HEK293T (cell line): ENCODE measurements at regions not wholly inside any gene's neighbourhood (a gene's known extent, or its start where the extent isn't known, plus 50 kb on each side); places are given as distances from the start of the nearest gene placed in this dataset.
"Not testable (repeated sequence)": the region's sequence is repeated elsewhere in the genome, so short reads cannot be mapped to it uniquely, and the experiment has no call there.

Source experiments
- CTCF ChIA-PET: fragments of 350-600 bp; formaldehyde crosslinking; extraction: SDS; loops from one replicate; lab custom pipeline; 2021; ENCODE audit warnings: antibody characterized with exemption, inconsistent platforms; lab: Yijun Ruan, JAX
- POLR2A ChIA-PET: fragments of 350-600 bp; formaldehyde crosslinking; extraction: SDS; loops from one replicate; lab custom pipeline; 2020; ENCODE audit warnings: antibody characterized with exemption, inconsistent platforms; lab: Yijun Ruan, JAX
- DNase-seq: peaks from one replicate; pipeline ENCODE4 v3.0.0; 2012; ENCODE audit warnings: mixed read lengths; ENCODE audit errors: extremely low spot score
- ARNT ChIP-seq: fragments of 450-650 bp; IDR thresholded peaks from 2 replicates; pipeline ENCODE4 v1.6.1; 2017; ENCODE audit warnings: mild to moderate bottlenecking
- BHLHE40 ChIP-seq: fragments of 450-650 bp; IDR thresholded peaks from 2 replicates; pipeline ENCODE4 v1.6.1; 2016; ENCODE audit warnings: mild to moderate bottlenecking, moderate library complexity, borderline replicate concordance
- CTBP1 ChIP-seq: fragments of 450-650 bp; IDR thresholded peaks from 2 replicates; pipeline ENCODE4 v1.6.1; 2016; ENCODE audit warnings: borderline replicate concordance
- ELF4 ChIP-seq: fragments of 450-650 bp; IDR thresholded peaks from 2 replicates; pipeline ENCODE4 v1.6.1; 2017; ENCODE audit warnings: antibody characterized with exemption
- FOXA1 ChIP-seq: fragments of 450-650 bp; IDR thresholded peaks from 2 replicates; pipeline ENCODE4 v1.6.1; 2016; ENCODE audit warnings: mild to moderate bottlenecking
- FOXK2 ChIP-seq: fragments of 450-650 bp; IDR thresholded peaks from 2 replicates; pipeline ENCODE4 v1.6.1; 2016; ENCODE audit warnings: mild to moderate bottlenecking
- FOXM1 ChIP-seq: fragments of 450-650 bp; IDR thresholded peaks from 2 replicates; pipeline ENCODE4 v1.6.1; 2017; ENCODE audit warnings: mild to moderate bottlenecking, borderline replicate concordance
- HDGF ChIP-seq: fragments of 450-650 bp; IDR thresholded peaks from 2 replicates; pipeline ENCODE4 v1.6.1; 2017; ENCODE audit warnings: antibody characterized with exemption, borderline replicate concordance
- L3MBTL2 ChIP-seq: fragments of 450-650 bp; conservative IDR thresholded peaks from 2 replicates; pipeline ENCODE4 v1.6.1; 2016; ENCODE audit warnings: mild to moderate bottlenecking
- LEF1 ChIP-seq: fragments of 450-650 bp; IDR thresholded peaks from 2 replicates; pipeline ENCODE4 v1.6.1; 2017; ENCODE audit warnings: mild to moderate bottlenecking, borderline replicate concordance
- NFRKB ChIP-seq: fragments of 450-650 bp; IDR thresholded peaks from 2 replicates; pipeline ENCODE4 v1.6.1; 2016; ENCODE audit warnings: mild to moderate bottlenecking, moderate library complexity
- SP1 ChIP-seq: fragments of 450-650 bp; IDR thresholded peaks from 2 replicates; pipeline ENCODE4 v1.6.1; 2017
- SUZ12 ChIP-seq: fragments of 450-650 bp; IDR thresholded peaks from 2 replicates; pipeline ENCODE4 v1.6.1; 2016; ENCODE audit warnings: mild to moderate bottlenecking
- TARDBP ChIP-seq: fragments of 450-650 bp; IDR thresholded peaks from 2 replicates; pipeline ENCODE4 v1.6.1; 2016
- ZNF384 ChIP-seq: fragments of 450-650 bp; IDR thresholded peaks from 2 replicates; pipeline ENCODE4 v1.6.1; 2016
- TF ChIP-seq, protein P1 (sequence below): fragments of 450-650 bp; IDR thresholded peaks from 2 replicates; pipeline ENCODE4 v1.6.1; 2016

DNA sequence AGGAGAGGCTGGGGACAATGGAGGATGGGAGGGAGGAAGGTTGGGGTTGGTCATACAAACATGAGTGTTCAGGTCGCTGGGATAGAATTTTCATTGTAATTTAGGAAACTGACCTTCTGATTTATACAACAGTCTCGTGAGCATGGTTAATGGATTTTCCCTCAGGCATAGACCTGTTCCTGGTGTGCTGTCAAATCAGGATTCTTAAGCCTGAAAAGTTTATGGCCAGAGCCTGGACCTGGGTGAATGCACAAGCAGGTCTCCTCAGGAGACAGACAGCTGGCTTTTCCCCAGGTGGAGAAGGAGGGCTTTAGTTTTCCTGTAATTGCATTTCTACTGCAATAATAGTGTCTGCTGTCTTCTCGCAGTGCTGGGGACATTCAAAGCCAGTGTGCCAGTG lies 338.0 kb downstream of the SHQ1 start:
- CTCF ChIA-PET = no interaction called here
- DNase-seq = no peak
- POLR2A ChIA-PET = interaction anchor here (1.0 to 1.6 kb wide), 2 partner anchors 23 to 62 kb away, joined by 3 to 4 read pairs; no protein-coding TSS in a partner anchor
- TF ChIP-seq FOXM1 (no peak), ARNT (no peak), SUZ12 (no peak), L3MBTL2 (no peak), ZNF384 (no peak), ELF4 (no peak), FOXK2 (no peak), LEF1 (no peak), SP1 (no peak), FOXA1 (no peak), BHLHE40 (no peak)

DNA sequence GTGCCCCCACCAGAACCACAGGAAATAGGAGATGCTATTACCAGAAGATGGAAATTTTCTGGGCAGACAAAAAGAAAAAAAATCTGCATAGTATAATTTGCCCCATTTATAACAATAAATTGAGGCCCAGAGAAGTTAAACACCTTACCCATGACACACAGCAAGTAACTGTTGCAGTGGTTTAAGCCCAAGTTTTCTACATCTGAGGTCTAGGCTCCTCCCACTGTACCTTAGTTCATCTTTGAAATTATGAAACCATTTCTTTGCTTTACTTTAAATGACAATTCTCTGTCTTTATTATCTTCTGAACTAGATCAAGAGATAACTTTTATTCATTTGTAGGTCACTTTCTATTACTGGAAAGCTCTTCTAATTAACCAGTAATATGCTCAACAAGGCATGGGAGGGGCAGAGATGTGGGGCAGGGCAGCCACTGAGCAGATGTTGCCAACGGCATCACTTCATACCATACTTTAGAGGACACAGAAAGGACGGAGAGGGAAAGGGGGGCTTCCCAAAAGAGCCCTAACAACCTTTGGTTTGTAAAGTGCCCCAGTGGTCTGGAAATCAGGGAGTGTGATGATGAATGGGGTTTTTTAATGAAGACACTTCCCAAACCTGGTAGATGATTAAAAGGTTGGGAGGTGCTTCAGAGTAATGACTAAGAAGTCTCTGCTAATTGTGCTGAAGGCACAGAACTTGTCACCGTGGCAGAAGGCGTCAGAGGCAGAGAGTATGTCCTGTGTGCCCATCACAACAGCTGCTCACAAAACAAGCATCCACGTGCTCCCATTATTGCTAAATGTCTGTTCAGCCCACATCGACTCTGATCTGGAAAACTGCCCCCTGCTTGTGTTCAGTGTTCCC lies 342.5 kb downstream of the SHQ1 start:
- TF ChIP-seq ZNF384 (no peak), FOXA1 (no peak)
- DNase-seq = no peak
- CTCF ChIA-PET = interaction anchor here (0.7 kb wide), 1 partner anchor 199 kb away, joined by 3 read pairs; no protein-coding TSS in a partner anchor
- POLR2A ChIA-PET = no interaction called here

GRCh38 chr3:72497501-72497900 lies 350.7 kb downstream of the SHQ1 start:
- DNase-seq, POLR2A ChIA-PET, CTCF ChIA-PET: not testable (repeated sequence)

GRCh38 chr3:72496051-72496670 lies 352.1 kb downstream of the SHQ1 start:
- no peak for TF ChIP-seq NFRKB
- ChIA-PET CTCF (no interaction called here), POLR2A (no interaction called here)
- no peak for DNase-seq

DNA sequence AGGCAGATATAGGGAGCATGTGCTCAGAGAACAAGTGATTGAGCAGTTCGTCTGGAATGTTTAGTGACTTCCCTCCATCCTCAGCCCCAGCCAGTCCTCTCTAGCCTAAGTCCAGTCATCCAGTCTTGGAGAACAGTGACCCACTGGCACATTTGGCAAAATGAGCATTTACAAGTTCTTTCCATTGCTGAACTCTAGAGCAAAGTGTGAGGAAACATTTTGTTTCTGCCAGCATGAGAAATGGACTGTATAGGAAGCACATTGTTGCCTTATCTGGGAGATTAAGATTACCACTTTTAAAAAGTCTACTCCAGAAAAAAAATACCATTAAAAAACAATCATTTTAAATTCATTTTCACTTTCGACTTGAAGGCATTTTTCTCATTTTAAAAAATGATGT lies 353.6 kb downstream of the SHQ1 start:
- no peak for DNase-seq
- ChIA-PET POLR2A (no interaction called here), CTCF (no interaction called here)
- TF ChIP-seq L3MBTL2 = no peak
- no peak for TF ChIP-seq TARDBP
- TF ChIP-seq FOXM1 = no peak
- no peak for TF ChIP-seq SP1
- no peak for TF ChIP-seq CTBP1
- TF ChIP-seq FOXK2 = no peak
- TF ChIP-seq SUZ12 = no peak
- TF ChIP-seq FOXA1 = no peak
- TF ChIP-seq, protein P1, sequence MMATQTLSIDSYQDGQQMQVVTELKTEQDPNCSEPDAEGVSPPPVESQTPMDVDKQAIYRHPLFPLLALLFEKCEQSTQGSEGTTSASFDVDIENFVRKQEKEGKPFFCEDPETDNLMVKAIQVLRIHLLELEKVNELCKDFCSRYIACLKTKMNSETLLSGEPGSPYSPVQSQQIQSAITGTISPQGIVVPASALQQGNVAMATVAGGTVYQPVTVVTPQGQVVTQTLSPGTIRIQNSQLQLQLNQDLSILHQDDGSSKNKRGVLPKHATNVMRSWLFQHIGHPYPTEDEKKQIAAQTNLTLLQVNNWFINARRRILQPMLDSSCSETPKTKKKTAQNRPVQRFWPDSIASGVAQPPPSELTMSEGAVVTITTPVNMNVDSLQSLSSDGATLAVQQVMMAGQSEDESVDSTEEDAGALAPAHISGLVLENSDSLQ = no peak
- no peak for TF ChIP-seq LEF1
- TF ChIP-seq ELF4 = no peak
- TF ChIP-seq BHLHE40 = no peak
- TF ChIP-seq ARNT = no peak

- TF ChIP-seq, protein P1 = no peak
- POLR2A ChIA-PET = no interaction called here
- CTCF ChIA-PET = interaction anchor here (0.6 to 0.7 kb wide), 2 partner anchors 121 to 408 kb away, joined by 4 to 5 read pairs; no protein-coding TSS in a partner anchor
- no peak for DNase-seq
These were observed 354.1 kb downstream of the SHQ1 start for GRCh38 chr3:72494130-72494529.

DNA sequence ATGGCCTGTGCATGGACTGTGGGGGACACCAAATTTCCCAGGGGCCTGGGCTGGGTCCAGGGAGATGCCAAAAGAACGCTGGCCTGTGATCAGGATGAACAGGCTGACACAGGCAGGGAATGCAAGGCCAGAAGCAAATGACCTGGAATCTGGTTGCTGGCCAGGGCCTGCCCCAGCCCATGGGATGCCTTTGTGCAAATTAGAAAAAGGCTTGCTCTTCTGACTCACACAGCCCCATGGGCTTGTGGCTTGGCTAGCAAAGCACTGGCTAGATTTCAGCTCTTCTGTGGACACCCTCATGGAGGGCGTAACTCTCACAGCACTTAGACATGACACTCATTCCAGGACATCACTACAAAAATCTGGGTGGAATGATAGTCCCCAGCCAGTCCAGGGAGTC lies 356.0 kb downstream of the SHQ1 start:
- CTCF ChIA-PET = no interaction called here
- DNase-seq = no peak
- POLR2A ChIA-PET = no interaction called here
- TF ChIP-seq NFRKB (no peak), L3MBTL2 (no peak), TARDBP (no peak), FOXA1 (no peak), BHLHE40 (no peak), ELF4 (no peak), CTBP1 (no peak), SP1 (no peak), FOXM1 (no peak), HDGF (no peak), ARNT (no peak), SUZ12 (no peak), ZNF384 (no peak), LEF1 (no peak), FOXK2 (no peak)
- TF ChIP-seq, protein P1 = no peak
